ENCODE measurements at regions not wholly inside any gene's neighbourhood (a gene's known extent, or its start where the extent isn't known, plus 50 kb on each side); places are given as distances from the start of the nearest gene placed in this dataset.

DNA sequence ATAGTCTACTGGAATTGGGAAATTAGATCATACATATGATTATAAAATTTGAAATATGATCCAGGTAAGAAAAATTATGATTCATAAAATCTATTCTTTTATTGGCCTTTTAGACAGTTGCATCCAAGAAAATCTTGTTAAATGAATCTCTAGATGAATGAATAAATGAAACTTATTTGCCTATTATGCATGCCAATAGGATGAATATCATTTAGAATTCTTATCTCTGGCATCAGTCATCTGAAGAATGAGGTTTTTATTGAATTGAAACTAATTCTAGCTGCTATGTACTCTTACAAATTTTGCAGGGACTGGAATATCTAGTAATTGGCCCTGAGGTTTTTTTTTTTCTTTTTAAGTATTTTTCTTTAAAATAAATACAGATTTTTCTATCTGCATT lies 475.5 kb downstream of the NAV3 start:
- Histone ChIP-seq H2AFZ (ENCODE audit: low read length) (no peak overlapping the region), H4K20me1 (ENCODE audit: insufficient read depth, low read length) (no peaks in the 10 kb centered on the region), H3K79me2 (ENCODE audit: low read length) (no peaks in the 10 kb centered on the region), H3K4me1 (ENCODE audit: low read length) (no peaks in the 10 kb centered on the region), H3K9me3 (replicated peaks; ENCODE audit: insufficient read depth, low read length) (no peaks in the 10 kb centered on the region), H3K4me3 (ENCODE audit: low read length) (no peak overlapping the region), H3F3A (ENCODE audit: insufficient read depth, low read length) (no peaks in the 10 kb centered on the region), H3K27me3 (replicated peaks; ENCODE audit: insufficient read depth, low read length) (no peaks in the 10 kb centered on the region), H3K27ac (ENCODE audit: low read length) (no peak overlapping the region), H3K9me2 (replicated peaks; ENCODE audit: insufficient read depth, low read length) (no peaks in the 10 kb centered on the region), H3K4me2 (ENCODE audit: low read depth, low read length) (no peak overlapping the region), H3K9ac (ENCODE audit: low read length) (no peak overlapping the region), H3K36me3 (replicated peaks; ENCODE audit: insufficient read depth, low read length) (no peaks in the 10 kb centered on the region)
- TF ChIP-seq EZH2 (optimal IDR thresholded peaks at IDR 0.05; ENCODE audit: low read depth, low read length) (no peak), EZH2phosphoT487 (IDR thresholded peaks at IDR 0.05; ENCODE audit: low read length) (no peak)
- TF ChIP-seq, protein P1, sequence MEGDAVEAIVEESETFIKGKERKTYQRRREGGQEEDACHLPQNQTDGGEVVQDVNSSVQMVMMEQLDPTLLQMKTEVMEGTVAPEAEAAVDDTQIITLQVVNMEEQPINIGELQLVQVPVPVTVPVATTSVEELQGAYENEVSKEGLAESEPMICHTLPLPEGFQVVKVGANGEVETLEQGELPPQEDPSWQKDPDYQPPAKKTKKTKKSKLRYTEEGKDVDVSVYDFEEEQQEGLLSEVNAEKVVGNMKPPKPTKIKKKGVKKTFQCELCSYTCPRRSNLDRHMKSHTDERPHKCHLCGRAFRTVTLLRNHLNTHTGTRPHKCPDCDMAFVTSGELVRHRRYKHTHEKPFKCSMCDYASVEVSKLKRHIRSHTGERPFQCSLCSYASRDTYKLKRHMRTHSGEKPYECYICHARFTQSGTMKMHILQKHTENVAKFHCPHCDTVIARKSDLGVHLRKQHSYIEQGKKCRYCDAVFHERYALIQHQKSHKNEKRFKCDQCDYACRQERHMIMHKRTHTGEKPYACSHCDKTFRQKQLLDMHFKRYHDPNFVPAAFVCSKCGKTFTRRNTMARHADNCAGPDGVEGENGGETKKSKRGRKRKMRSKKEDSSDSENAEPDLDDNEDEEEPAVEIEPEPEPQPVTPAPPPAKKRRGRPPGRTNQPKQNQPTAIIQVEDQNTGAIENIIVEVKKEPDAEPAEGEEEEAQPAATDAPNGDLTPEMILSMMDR (IDR thresholded peaks at IDR 0.05; ENCODE audit: low read length), result no peak
- DNase-seq, result no peak

DNA sequence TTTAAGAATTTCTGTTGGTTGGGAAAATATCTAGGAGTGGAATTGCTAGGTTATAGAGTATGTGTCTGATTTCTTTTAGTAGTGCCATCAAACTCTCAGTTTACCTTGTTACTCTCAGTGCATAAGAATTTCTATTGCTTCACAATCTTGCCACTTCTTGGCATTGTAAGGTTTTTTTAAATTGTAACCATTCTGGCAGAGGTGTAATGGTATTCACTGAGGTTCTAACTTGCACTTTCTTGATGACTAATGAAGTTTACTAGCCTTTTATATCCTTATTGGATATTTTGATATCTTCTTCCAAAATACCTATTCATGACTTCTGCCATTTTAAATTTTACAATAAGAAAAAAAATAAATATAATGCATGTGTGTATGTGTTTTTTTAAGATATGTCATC lies 478.0 kb downstream of the NAV3 start:
- Histone ChIP-seq H3K4me1 (ENCODE audit: low read length) (no peaks in the 10 kb centered on the region), H4K20me1 (ENCODE audit: insufficient read depth, low read length) (no peaks in the 10 kb centered on the region), H3K9me2 (replicated peaks; ENCODE audit: insufficient read depth, low read length) (no peaks in the 10 kb centered on the region), H3F3A (ENCODE audit: insufficient read depth, low read length) (no peaks in the 10 kb centered on the region), H3K4me2 (ENCODE audit: low read depth, low read length) (no peak overlapping the region), H3K9ac (ENCODE audit: low read length) (no peak overlapping the region), H3K79me2 (ENCODE audit: low read length) (no peaks in the 10 kb centered on the region), H3K27me3 (replicated peaks; ENCODE audit: insufficient read depth, low read length) (no peaks in the 10 kb centered on the region), H3K9me3 (replicated peaks; ENCODE audit: insufficient read depth, low read length) (no peaks in the 10 kb centered on the region), H2AFZ (ENCODE audit: low read length) (no peak overlapping the region), H3K36me3 (replicated peaks; ENCODE audit: insufficient read depth, low read length) (no peaks in the 10 kb centered on the region), H3K4me3 (ENCODE audit: low read length) (no peak overlapping the region), H3K27ac (ENCODE audit: low read length) (no peak overlapping the region)
- TF ChIP-seq, protein P1 (IDR thresholded peaks at IDR 0.05; ENCODE audit: low read length), result no peak
- TF ChIP-seq EZH2 (optimal IDR thresholded peaks at IDR 0.05; ENCODE audit: low read depth, low read length) (no peak), EZH2phosphoT487 (IDR thresholded peaks at IDR 0.05; ENCODE audit: low read length) (no peak)
- DNase-seq, result no peak

DNA sequence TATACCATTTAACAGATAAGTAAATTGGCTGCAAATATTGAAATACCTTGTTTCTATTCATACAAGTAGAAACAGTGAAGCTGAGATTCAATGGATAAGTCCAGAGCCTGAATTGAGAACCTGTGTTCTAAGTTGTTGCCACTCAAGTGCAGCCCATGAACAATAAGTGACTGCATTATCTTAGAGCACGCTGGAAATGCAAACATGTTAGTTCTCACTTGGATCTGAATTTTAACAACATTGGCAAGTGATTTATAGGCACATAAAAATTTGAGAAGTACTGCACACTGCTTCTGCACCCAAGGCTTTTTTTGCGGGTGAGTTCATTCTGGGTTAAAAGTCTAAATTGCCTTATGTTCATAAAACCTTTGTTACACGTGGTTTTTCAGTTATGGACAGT lies 484.3 kb downstream of the NAV3 start:
- no peak overlapping the region for H2AFZ ChIP-seq (ENCODE audit: low read length)
- H3K4me2 ChIP-seq (ENCODE audit: low read depth, low read length), result no peak overlapping the region
- no peak for DNase-seq
- no peaks in the 10 kb centered on the region for H3K9me2 ChIP-seq (replicated peaks; ENCODE audit: insufficient read depth, low read length)
- H3K79me2 ChIP-seq (ENCODE audit: low read length), result no peaks in the 10 kb centered on the region
- H3K27ac ChIP-seq (ENCODE audit: low read length), result no peak overlapping the region
- H3F3A ChIP-seq (ENCODE audit: insufficient read depth, low read length), result no peaks in the 10 kb centered on the region
- H3K4me3 ChIP-seq (ENCODE audit: low read length), result no peak overlapping the region
- no peaks in the 10 kb centered on the region for H4K20me1 ChIP-seq (ENCODE audit: insufficient read depth, low read length)
- H3K36me3 ChIP-seq (replicated peaks; ENCODE audit: insufficient read depth, low read length), result no peaks in the 10 kb centered on the region
- H3K27me3 ChIP-seq (replicated peaks; ENCODE audit: insufficient read depth, low read length), result no peaks in the 10 kb centered on the region
- no peak overlapping the region for H3K9ac ChIP-seq (ENCODE audit: low read length)
- TF ChIP-seq EZH2phosphoT487 (IDR thresholded peaks at IDR 0.05; ENCODE audit: low read length), result no peak
- no peak for TF ChIP-seq EZH2 (optimal IDR thresholded peaks at IDR 0.05; ENCODE audit: low read depth, low read length)
- TF ChIP-seq, protein P1 (IDR thresholded peaks at IDR 0.05; ENCODE audit: low read length), result no peak
- no peaks in the 10 kb centered on the region for H3K4me1 ChIP-seq (ENCODE audit: low read length)
- H3K9me3 ChIP-seq (replicated peaks; ENCODE audit: insufficient read depth, low read length), result no peaks in the 10 kb centered on the region
